ENCODE measurements at regions not wholly inside any gene's neighbourhood (a gene's known extent, or its start where the extent isn't known, plus 50 kb on each side); places are given as distances from the start of the nearest gene placed in this dataset.

- no peaks in the 10 kb centered on the region for H3K36me3 ChIP-seq (ENCODE audit: low read length)
These were observed 376.7 kb upstream of the ADGRL2 start for GRCh38 chr1:81424061-81424460.

GRCh38 chr1:81420760-81421159, 380.0 kb upstream of the ADGRL2 start:
- no peaks in the 10 kb centered on the region for H3K36me3 ChIP-seq (ENCODE audit: low read length)
- H4K20me1 ChIP-seq (ENCODE audit: low read depth, low read length): no peaks in the 10 kb centered on the region
- no peaks in the 10 kb centered on the region for H3K9me3 ChIP-seq (ENCODE audit: insufficient read depth, low read length)
- no peak overlapping the region for H3K27ac ChIP-seq (ENCODE audit: low read depth, low read length)
- H3K79me2 ChIP-seq (ENCODE audit: insufficient read depth, low read length): no peaks in the 10 kb centered on the region
- no peaks in the 10 kb centered on the region for H3K9me2 ChIP-seq (replicated peaks; ENCODE audit: insufficient read depth, low read length)
- no peaks in the 10 kb centered on the region for H3F3A ChIP-seq (ENCODE audit: insufficient read depth)
- no peak overlapping the region for H3K9ac ChIP-seq (ENCODE audit: low read length)
- no peaks in the 10 kb centered on the region for H3K27me3 ChIP-seq (ENCODE audit: low read length)
- no peak for TF ChIP-seq CTCF (IDR thresholded peaks at IDR 0.05; ENCODE audit: insufficient read depth, low read length, poor library complexity, severe bottlenecking)
- TF ChIP-seq EZH2phosphoT487 (conservative IDR thresholded peaks at IDR 0.05; ENCODE audit: low read length): no peak
- no peak overlapping the region for H2AFZ ChIP-seq (ENCODE audit: low read depth, low read length, severe bottlenecking)
- no peak overlapping the region for H3K4me3 ChIP-seq (ENCODE audit: insufficient read depth, low read length, poor library complexity, severe bottlenecking)
- no peak overlapping the region for H3K4me2 ChIP-seq (ENCODE audit: low read depth, low read length, poor library complexity, severe bottlenecking)

More at GRCh38 chr1:81424061-81424460, 376.7 kb upstream of the ADGRL2 start:
- TF ChIP-seq EZH2phosphoT487 (conservative IDR thresholded peaks at IDR 0.05; ENCODE audit: low read length) (no peak), CTCF (IDR thresholded peaks at IDR 0.05; ENCODE audit: insufficient read depth, low read length, poor library complexity, severe bottlenecking) (no peak)
- Histone ChIP-seq H3K9me2 (replicated peaks; ENCODE audit: insufficient read depth, low read length) (no peaks in the 10 kb centered on the region), H3K27me3 (ENCODE audit: low read length) (no peaks in the 10 kb centered on the region), H3K79me2 (ENCODE audit: insufficient read depth, low read length) (no peaks in the 10 kb centered on the region), H3K9me3 (ENCODE audit: insufficient read depth, low read length) (no peaks in the 10 kb centered on the region), H3K27ac (ENCODE audit: low read depth, low read length) (no peak overlapping the region), H3K4me3 (ENCODE audit: insufficient read depth, low read length, poor library complexity, severe bottlenecking) (no peak overlapping the region), H2AFZ (ENCODE audit: low read depth, low read length, severe bottlenecking) (no peak overlapping the region), H4K20me1 (ENCODE audit: low read depth, low read length) (no peaks in the 10 kb centered on the region), H3K4me2 (ENCODE audit: low read depth, low read length, poor library complexity, severe bottlenecking) (no peak overlapping the region), H3F3A (ENCODE audit: insufficient read depth) (no peaks in the 10 kb centered on the region), H3K9ac (ENCODE audit: low read length) (no peak overlapping the region)

- Histone ChIP-seq H3K27ac (ENCODE audit: low read depth, low read length) (no peak overlapping the region), H3K9me3 (ENCODE audit: insufficient read depth, low read length) (no peaks in the 10 kb centered on the region), H3K9me2 (replicated peaks; ENCODE audit: insufficient read depth, low read length) (no peaks in the 10 kb centered on the region), H4K20me1 (ENCODE audit: low read depth, low read length) (no peaks in the 10 kb centered on the region), H2AFZ (ENCODE audit: low read depth, low read length, severe bottlenecking) (peak overlapping the region; percentile 49), H3K4me3 (ENCODE audit: insufficient read depth, low read length, poor library complexity, severe bottlenecking) (no peak overlapping the region), H3K79me2 (ENCODE audit: insufficient read depth, low read length) (no peaks in the 10 kb centered on the region), H3K27me3 (ENCODE audit: low read length) (no peaks in the 10 kb centered on the region), H3K4me2 (ENCODE audit: low read depth, low read length, poor library complexity, severe bottlenecking) (no peak overlapping the region), H3K9ac (ENCODE audit: low read length) (no peak overlapping the region), H3F3A (ENCODE audit: insufficient read depth) (no peaks in the 10 kb centered on the region), H3K36me3 (ENCODE audit: low read length) (no peaks in the 10 kb centered on the region)
- no peak for TF ChIP-seq EZH2phosphoT487 (conservative IDR thresholded peaks at IDR 0.05; ENCODE audit: low read length)
- TF ChIP-seq CTCF (IDR thresholded peaks at IDR 0.05; ENCODE audit: insufficient read depth, low read length, poor library complexity, severe bottlenecking): peak; percentile 66
These were observed 386.2 kb upstream of the ADGRL2 start for GRCh38 chr1:81414488-81415015.

All from SU-DHL-6 (cell line).